IPS DF 6.9 (cell line): ENCODE measurements at regions not wholly inside any gene's neighbourhood (a gene's known extent, or its start where the extent isn't known, plus 50 kb on each side); places are given as distances from the start of the nearest gene placed in this dataset.

Experiments
- DNase-seq: peaks from one replicate; pipeline ENCODE4 v3.0.0-alpha.2; 2013; ENCODE audit warnings: low read depth, low spot score
- H3K27ac ChIP-seq: one replicate; pipeline ENCODE4 v1.5.1; 2013; ENCODE audit warnings: low read length, control low read depth
- H3K27me3 ChIP-seq: 2 replicates; pipeline ENCODE4 v1.6.1; 2013; ENCODE audit warnings: mild to moderate bottlenecking, low read length; ENCODE audit not compliant: control insufficient read depth, insufficient read depth
- H3K36me3 ChIP-seq: 2 replicates; pipeline ENCODE4 v1.6.1; 2013; ENCODE audit warnings: low read length; ENCODE audit not compliant: control insufficient read depth, insufficient read depth
- H3K4me1 ChIP-seq: 2 replicates; pipeline ENCODE4 v1.6.1; 2013; ENCODE audit warnings: low read length; ENCODE audit not compliant: control insufficient read depth, insufficient read depth
- H3K4me3 ChIP-seq: 2 replicates; pipeline ENCODE4 v1.5.1; 2013; ENCODE audit warnings: mild to moderate bottlenecking, low read length
- H3K9me3 ChIP-seq: 2 replicates; pipeline ENCODE4 v1.6.1; 2013; ENCODE audit warnings: low read length, inconsistent platforms; ENCODE audit not compliant: control insufficient read depth, insufficient read depth
- WGBS: extraction: QIAGEN DNeasy Blood & Tissue Kit; methylation state at CpG from one replicate; pipeline ENCODE4 v1.1.7; 2013; ENCODE audit warnings: mixed read lengths, missing lambda C conversion rate; ENCODE audit not compliant: insufficient read length, insufficient coverage; 5-methylcytosine and 5-hydroxymethylcytosine counted together

DNA sequence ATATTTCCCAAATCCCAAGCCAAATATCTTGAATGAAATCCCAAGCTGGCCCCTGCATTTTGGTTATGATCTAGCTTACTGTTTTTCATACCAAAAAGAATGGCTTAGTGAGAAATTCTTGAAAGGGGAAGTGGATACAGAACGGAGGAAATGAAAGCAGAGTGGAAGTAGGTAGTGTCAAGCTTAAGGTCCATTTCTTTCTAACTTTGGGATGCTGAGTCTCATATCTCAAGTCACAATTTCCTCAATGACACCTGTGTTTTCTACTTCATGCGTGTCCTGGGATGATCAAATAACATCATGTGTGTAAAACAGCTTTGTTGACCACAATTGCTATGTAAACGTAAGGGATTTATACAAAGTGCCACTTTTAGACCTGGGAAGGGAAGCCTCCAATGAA, 238.8 kb upstream of the SLC35B3 start:
- no peaks in the 10 kb centered on the region for H3K27me3 ChIP-seq
- H3K4me3 ChIP-seq = no peak overlapping the region
- no peak for DNase-seq
- no peaks in the 10 kb centered on the region for H3K4me1 ChIP-seq
- no peak overlapping the region for H3K27ac ChIP-seq
- H3K9me3 ChIP-seq = no peaks in the 10 kb centered on the region
- no peaks in the 10 kb centered on the region for H3K36me3 ChIP-seq
- WGBS = no CpG with 5 or more reads among the region's 3 CpGs

DNA sequence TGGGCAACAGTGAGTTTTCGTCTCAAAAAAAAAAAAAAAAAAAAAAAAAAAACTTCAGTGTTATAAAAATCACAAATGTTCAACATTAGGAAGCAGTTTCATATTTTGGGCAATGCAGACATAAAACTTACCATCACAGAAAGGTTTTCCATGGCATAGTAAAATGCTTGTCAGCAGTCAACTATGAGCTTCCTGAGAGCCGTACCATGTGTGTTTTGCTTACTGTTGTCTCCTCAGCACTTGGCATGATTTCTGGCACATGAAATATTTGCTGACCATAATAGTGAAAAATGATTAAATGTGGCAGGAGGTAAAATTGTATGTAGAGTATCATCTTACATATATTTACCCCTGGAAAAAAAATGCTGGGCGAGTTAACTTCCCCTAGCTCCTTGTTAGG, 237.5 kb upstream of the SLC35B3 start:
- Histone ChIP-seq H3K4me3 (no peak overlapping the region), H3K9me3 (no peaks in the 10 kb centered on the region), H3K4me1 (no peaks in the 10 kb centered on the region), H3K27me3 (no peaks in the 10 kb centered on the region), H3K36me3 (no peaks in the 10 kb centered on the region), H3K27ac (no peak overlapping the region)
- no peak for DNase-seq
- no CpG with 5 or more reads among the region's 3 CpGs for WGBS

DNA sequence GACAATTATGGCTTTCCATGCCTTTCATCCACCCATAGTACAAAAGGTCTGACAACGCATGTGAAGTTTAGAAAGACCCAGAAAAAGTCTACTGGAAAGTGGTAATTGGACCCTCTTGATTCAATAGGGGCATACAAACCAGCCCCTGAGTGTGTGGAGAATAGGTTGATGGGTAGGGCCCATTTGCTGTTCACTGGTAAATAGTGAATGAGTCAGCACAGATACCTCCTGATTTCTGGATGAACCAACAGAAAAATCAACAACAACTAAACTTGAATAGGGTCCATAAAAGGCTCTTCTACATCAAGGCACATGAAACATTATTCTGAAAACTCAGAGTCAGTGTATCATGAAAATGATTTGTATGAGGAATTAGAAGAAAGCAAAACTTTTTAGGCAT, 235.4 kb upstream of the SLC35B3 start:
- no CpG with 5 or more reads among the region's 1 CpG for WGBS
- Histone ChIP-seq H3K27me3 (no peaks in the 10 kb centered on the region), H3K36me3 (no peaks in the 10 kb centered on the region), H3K27ac (no peak overlapping the region), H3K4me1 (no peaks in the 10 kb centered on the region), H3K9me3 (no peaks in the 10 kb centered on the region), H3K4me3 (no peak overlapping the region)
- DNase-seq = no peak

DNA sequence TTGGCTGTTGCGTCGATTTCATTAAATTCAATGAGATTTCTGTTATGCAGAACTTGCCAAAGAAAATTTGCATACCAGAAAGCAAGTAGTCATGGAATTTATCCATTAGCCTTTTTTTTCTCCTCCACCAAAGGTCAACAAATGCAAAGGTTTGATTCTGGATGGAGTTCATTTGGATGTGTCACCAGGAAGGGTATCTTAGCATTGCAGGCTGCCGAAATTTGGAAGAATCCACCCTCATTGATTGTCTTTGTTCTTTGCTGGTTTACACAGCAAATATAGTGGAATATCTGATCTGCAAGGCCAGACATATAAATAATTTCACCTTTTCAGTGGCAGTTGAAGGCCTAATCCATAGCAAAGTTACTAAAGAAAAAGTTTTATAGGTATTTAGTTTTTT, 229.4 kb upstream of the SLC35B3 start:
- no peak overlapping the region for H3K27ac ChIP-seq
- no peaks in the 10 kb centered on the region for H3K27me3 ChIP-seq
- WGBS = no CpG with 5 or more reads among the region's 3 CpGs
- no peaks in the 10 kb centered on the region for H3K36me3 ChIP-seq
- H3K4me3 ChIP-seq = no peak overlapping the region
- no peak for DNase-seq
- no peaks in the 10 kb centered on the region for H3K4me1 ChIP-seq
- H3K9me3 ChIP-seq = no peaks in the 10 kb centered on the region

DNA sequence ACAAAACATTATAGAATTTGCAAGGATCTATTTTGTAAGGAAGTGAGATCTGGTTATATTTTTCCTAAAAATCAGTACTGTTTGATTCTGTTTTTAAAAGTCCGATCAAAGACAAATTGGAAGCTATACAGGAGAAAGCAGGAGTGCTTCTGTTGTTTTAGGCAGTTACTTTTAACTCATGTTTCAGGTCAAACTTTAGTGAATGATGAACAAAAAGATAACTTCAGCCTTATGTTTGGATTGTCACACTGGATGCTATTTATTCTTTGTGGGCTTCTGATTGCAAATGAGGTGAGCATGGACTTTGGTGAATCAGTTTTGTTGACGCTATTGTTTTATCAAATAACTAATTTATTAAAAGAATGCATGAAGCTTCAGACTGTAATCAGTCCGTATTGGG, 228.7 kb upstream of the SLC35B3 start:
- Histone ChIP-seq H3K4me1 (no peaks in the 10 kb centered on the region), H3K36me3 (no peaks in the 10 kb centered on the region), H3K4me3 (no peak overlapping the region), H3K9me3 (no peaks in the 10 kb centered on the region), H3K27ac (no peak overlapping the region), H3K27me3 (no peaks in the 10 kb centered on the region)
- whole genome bisulfite sequencing = no CpG with 5 or more reads among the region's 3 CpGs
- DNase-seq = no peak

DNA sequence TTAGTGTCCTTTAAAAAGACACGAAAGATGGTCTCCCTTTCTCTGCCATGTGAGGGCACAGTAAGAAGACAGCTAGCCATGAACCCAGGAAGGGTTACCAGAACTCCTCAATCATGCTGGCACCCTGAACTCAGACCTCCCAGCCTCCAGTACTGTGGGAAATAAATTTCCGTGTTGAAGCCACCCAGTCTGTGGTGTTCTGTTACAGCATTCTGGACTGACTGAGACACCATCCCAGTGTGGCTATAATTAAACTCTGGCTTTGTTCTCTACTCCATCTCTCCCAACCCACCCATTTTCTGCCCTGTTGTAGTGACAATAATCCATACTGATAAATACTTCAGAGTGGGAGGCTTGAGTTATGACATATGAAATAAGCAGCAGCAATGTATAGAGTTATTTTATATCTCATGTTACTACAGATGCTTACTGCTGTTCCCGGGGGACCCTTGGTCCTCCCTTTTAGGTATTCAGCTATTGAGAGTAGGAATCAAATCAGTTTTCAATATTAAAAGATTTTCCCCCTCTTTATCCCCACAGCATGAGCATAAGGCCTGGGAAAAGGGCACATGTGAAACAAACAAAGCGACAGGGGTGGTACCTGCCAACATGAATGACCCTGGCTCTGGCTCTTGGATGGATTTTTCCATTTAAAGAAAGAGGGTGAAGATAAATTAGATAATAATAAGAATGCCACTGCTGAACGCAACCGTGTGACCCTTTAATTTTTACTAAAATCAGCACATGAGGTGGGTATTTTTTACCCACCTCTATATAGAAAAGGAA, 224.3 kb upstream of the SLC35B3 start:
- H3K4me3 ChIP-seq = no peak overlapping the region
- no CpG with 5 or more reads among the region's 6 CpGs for WGBS

DNA sequence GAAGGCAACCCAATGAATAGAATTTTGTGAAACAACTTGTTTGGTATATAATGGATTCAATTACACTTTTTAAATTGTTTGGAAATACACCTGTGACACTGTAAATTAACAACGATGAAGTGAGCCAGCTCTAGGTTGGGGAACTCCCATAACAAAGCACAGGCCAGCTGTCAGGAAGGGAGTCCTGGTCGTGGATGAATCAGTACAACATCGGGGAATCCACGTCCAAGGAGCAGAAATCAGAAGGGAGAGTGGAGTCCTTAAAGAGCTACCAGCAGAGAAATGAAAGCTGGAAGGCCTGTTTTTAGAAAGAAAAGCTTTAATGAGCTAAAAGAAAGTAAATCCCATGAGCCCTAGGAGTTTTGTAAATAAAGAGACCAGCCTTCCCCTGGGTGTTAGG, 223.1 kb upstream of the SLC35B3 start:
- Histone ChIP-seq H3K4me1 (0 out of 2 replicates have a peak, but pooled peaks cover 1% of the 10 kb centered on the region), H3K36me3 (no peaks in the 10 kb centered on the region), H3K4me3 (no peak overlapping the region), H3K9me3 (no peaks in the 10 kb centered on the region), H3K27me3 (no peaks in the 10 kb centered on the region), H3K27ac (no peak overlapping the region)
- no peak for DNase-seq
- no CpG with 5 or more reads among the region's 4 CpGs for WGBS

More for the DNA sequence above, 224.3 kb upstream of the SLC35B3 start:
- H3K9me3 ChIP-seq = no peaks in the 10 kb centered on the region
- no peak overlapping the region for H3K27ac ChIP-seq
- DNase-seq = no peak
- no peaks in the 10 kb centered on the region for H3K27me3 ChIP-seq
- no peaks in the 10 kb centered on the region for H3K36me3 ChIP-seq
- 0 out of 2 replicates have a peak, but pooled peaks cover 1% of the 10 kb centered on the region for H3K4me1 ChIP-seq

DNA sequence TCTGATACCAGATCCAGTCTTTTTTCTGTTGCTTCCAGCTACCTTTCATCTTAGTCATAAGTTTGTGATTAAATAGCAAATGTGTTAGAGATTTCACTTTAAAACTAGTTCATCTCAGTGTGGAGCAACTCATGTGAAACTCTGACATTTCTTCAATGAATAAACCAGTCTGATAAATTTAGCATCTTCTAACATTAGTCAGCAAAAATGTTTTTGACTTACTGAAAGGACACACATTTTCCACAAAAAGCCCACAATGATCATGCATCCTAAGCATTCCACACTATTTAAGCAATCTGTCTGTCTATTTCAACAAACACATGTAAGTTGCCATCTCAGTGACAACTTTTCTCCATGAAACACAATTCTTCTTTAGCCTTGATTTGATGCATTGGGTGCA, 222.2 kb upstream of the SLC35B3 start:
- DNase-seq = no peak
- Histone ChIP-seq H3K4me1 (0 out of 2 replicates have a peak, but pooled peaks cover 1% of the 10 kb centered on the region), H3K4me3 (no peak overlapping the region), H3K36me3 (no peaks in the 10 kb centered on the region), H3K27ac (no peak overlapping the region), H3K27me3 (no peaks in the 10 kb centered on the region), H3K9me3 (no peaks in the 10 kb centered on the region)

DNA sequence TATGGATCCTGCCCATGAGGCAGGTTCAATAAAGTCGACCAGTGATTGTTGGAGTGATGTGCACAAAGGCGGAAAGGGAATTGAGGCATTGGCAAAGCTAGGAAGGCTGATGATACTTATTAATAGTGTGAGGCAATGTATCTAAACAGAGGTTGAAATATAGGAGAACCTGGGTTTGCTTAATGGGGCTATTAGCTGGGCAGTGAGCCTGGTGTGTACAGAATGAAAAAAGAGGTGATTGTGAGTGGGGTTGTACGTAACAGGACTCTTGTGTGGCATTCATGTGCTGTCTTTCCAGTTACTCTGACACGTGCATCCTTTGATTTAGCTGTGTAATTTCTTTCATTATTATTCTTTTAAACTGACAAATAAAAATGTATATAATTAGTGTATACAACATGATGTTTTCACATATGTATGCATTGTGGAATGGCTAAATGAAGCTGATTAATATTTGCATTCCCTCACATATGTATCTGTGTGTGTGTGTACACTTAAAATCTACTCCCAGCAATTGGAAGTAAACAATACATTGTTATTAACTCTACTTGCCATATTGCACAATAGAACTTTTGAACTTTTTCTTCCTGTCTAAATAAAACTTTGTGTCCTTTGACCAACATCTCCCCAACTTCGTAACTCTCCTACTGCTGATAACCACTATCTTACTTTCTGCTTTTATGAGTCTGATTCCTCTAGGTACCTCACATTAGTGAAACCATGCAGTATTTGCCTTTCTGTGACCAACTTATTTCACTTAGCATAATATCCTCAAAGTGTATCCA, 220.5 kb upstream of the SLC35B3 start:
- Histone ChIP-seq H3K27ac (no peak overlapping the region), H3K9me3 (no peaks in the 10 kb centered on the region), H3K27me3 (no peaks in the 10 kb centered on the region), H3K36me3 (no peaks in the 10 kb centered on the region), H3K4me1 (0 out of 2 replicates have a peak, but pooled peaks cover 1% of the 10 kb centered on the region), H3K4me3 (no peak overlapping the region)
- DNase-seq = no peak
- no CpG with 5 or more reads among the region's 5 CpGs for WGBS

DNA sequence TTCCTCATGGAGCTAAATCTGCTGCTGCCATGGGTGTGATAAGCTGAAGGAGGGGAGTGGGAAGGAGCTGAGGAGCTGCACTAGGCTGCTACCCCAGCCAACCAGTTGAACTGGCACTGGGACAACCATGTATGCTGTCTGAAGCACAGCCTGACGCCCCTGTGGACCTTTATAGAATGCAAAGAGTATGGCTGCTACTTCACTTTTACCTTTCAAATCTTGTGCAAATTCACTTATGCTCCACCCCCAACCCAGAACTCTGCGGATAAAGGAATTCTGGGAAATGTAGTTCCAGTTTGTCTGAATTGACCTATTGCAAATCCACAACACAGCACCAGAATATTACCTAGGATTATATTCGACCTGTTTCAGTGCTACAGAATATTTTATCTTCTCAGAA, 217.4 kb upstream of the SLC35B3 start:
- Histone ChIP-seq H3K9me3 (no peaks in the 10 kb centered on the region), H3K36me3 (no peaks in the 10 kb centered on the region), H3K27me3 (no peaks in the 10 kb centered on the region), H3K4me3 (no peak overlapping the region), H3K4me1 (no peaks in the 10 kb centered on the region), H3K27ac (no peak overlapping the region)
- WGBS = no CpG with 5 or more reads among the region's 3 CpGs
- peak; percentile 16 for DNase-seq
